Hepatocyte (in vitro differentiated cells): ENCODE measurements at regions not wholly inside any gene's neighbourhood (a gene's known extent, or its start where the extent isn't known, plus 50 kb on each side); places are given as distances from the start of the nearest gene placed in this dataset.

Source experiments
- EZH2 ChIP-seq: fragments of 200-600 bp; sonication (generic); IDR thresholded peaks from 2 replicates; pipeline ENCODE4 v1.6.1; 2016; ENCODE audit warnings: antibody characterized with exemption, mild to moderate bottlenecking, borderline replicate concordance
- EZH2phosphoT487 ChIP-seq: fragments of 200-600 bp; sonication (generic); IDR thresholded peaks from one replicate; pipeline ENCODE4 v1.6.1; 2018; ENCODE audit warnings: antibody characterized with exemption, mild to moderate bottlenecking, low read depth, moderate library complexity; ENCODE audit not compliant: unreplicated experiment, severe bottlenecking
- TF ChIP-seq, protein P1 (sequence below): fragments of 200-600 bp; sonication (generic); IDR thresholded peaks from 2 replicates; pipeline ENCODE4 v1.5.1; 2016; ENCODE audit warnings: antibody characterized with exemption, mild to moderate bottlenecking; ENCODE audit not compliant: poor library complexity

- TF ChIP-seq, protein P1, sequence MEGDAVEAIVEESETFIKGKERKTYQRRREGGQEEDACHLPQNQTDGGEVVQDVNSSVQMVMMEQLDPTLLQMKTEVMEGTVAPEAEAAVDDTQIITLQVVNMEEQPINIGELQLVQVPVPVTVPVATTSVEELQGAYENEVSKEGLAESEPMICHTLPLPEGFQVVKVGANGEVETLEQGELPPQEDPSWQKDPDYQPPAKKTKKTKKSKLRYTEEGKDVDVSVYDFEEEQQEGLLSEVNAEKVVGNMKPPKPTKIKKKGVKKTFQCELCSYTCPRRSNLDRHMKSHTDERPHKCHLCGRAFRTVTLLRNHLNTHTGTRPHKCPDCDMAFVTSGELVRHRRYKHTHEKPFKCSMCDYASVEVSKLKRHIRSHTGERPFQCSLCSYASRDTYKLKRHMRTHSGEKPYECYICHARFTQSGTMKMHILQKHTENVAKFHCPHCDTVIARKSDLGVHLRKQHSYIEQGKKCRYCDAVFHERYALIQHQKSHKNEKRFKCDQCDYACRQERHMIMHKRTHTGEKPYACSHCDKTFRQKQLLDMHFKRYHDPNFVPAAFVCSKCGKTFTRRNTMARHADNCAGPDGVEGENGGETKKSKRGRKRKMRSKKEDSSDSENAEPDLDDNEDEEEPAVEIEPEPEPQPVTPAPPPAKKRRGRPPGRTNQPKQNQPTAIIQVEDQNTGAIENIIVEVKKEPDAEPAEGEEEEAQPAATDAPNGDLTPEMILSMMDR: no peak
- no peak for TF ChIP-seq EZH2phosphoT487
- TF ChIP-seq EZH2: no peak
Observed at GRCh38 chrX:39599339-39599738, 498.4 kb downstream of the BCOR start.
